ENCODE measurements at regions not wholly inside any gene's neighbourhood (a gene's known extent, or its start where the extent isn't known, plus 50 kb on each side); places are given as distances from the start of the nearest gene placed in this dataset.

DNA sequence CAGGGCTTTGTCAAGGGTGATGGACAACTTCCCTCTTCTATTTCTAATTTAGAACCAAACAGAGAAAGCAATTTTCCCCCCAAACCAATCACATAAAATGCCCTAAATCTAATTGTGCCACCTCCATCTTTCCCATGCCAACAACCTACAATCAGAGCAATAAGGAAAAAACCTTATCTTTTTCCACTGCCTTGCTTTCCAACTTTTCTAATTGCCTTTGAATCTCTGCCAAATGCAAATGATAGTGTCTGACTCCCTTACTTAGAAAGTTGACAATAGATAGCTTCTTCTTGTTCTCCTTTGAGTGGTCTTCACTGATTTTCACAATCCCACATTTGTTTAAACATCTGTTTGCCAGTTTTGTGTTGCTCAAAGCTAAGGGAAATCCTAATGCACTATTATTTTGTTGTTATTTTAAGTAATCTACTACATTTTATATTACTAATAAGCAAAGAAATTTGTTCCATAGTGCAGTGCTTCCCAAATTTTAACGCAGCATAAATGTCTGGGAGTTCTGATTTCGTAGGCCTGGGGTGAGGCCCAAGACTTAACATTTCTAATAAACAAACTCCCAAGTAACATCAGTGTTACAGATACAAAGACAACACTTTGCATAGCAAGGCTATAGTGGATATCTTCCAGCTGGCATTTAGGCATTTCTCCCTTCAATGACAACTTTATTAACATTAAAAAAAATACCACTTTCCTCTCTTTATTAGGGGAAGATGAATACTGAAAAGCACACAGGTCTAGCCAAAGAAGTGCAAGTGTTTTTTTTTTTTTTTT, 696.3 kb upstream of the USP15 start:
- TF ChIP-seq, protein P1, sequence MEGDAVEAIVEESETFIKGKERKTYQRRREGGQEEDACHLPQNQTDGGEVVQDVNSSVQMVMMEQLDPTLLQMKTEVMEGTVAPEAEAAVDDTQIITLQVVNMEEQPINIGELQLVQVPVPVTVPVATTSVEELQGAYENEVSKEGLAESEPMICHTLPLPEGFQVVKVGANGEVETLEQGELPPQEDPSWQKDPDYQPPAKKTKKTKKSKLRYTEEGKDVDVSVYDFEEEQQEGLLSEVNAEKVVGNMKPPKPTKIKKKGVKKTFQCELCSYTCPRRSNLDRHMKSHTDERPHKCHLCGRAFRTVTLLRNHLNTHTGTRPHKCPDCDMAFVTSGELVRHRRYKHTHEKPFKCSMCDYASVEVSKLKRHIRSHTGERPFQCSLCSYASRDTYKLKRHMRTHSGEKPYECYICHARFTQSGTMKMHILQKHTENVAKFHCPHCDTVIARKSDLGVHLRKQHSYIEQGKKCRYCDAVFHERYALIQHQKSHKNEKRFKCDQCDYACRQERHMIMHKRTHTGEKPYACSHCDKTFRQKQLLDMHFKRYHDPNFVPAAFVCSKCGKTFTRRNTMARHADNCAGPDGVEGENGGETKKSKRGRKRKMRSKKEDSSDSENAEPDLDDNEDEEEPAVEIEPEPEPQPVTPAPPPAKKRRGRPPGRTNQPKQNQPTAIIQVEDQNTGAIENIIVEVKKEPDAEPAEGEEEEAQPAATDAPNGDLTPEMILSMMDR (IDR thresholded peaks at IDR 0.05; ENCODE audit: poor library complexity, severe bottlenecking), result no peak
- TF ChIP-seq, protein P2, sequence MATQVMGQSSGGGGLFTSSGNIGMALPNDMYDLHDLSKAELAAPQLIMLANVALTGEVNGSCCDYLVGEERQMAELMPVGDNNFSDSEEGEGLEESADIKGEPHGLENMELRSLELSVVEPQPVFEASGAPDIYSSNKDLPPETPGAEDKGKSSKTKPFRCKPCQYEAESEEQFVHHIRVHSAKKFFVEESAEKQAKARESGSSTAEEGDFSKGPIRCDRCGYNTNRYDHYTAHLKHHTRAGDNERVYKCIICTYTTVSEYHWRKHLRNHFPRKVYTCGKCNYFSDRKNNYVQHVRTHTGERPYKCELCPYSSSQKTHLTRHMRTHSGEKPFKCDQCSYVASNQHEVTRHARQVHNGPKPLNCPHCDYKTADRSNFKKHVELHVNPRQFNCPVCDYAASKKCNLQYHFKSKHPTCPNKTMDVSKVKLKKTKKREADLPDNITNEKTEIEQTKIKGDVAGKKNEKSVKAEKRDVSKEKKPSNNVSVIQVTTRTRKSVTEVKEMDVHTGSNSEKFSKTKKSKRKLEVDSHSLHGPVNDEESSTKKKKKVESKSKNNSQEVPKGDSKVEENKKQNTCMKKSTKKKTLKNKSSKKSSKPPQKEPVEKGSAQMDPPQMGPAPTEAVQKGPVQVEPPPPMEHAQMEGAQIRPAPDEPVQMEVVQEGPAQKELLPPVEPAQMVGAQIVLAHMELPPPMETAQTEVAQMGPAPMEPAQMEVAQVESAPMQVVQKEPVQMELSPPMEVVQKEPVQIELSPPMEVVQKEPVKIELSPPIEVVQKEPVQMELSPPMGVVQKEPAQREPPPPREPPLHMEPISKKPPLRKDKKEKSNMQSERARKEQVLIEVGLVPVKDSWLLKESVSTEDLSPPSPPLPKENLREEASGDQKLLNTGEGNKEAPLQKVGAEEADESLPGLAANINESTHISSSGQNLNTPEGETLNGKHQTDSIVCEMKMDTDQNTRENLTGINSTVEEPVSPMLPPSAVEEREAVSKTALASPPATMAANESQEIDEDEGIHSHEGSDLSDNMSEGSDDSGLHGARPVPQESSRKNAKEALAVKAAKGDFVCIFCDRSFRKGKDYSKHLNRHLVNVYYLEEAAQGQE (IDR thresholded peaks at IDR 0.05; ENCODE audit: borderline replicate concordance), result no peak
- TF ChIP-seq EP300 (conservative IDR thresholded peaks at IDR 0.05; ENCODE audit: poor library complexity, severe bottlenecking), result no peak
- TF ChIP-seq MXI1 (conservative IDR thresholded peaks at IDR 0.05; ENCODE audit: poor library complexity, severe bottlenecking), result no peak
- TF ChIP-seq EZH2 (IDR thresholded peaks at IDR 0.05; ENCODE audit: borderline replicate concordance, insufficient read depth, low read length, poor library complexity, severe bottlenecking), result no peak
- TF ChIP-seq TAF1 (IDR thresholded peaks at IDR 0.05; ENCODE audit: low read depth), result no peak
- TF ChIP-seq SMC3 (conservative IDR thresholded peaks at IDR 0.05; ENCODE audit: poor library complexity), result no peak

Data from neural cell (in vitro differentiated cells).